Left lung (tissue), 4 donors: ENCODE measurements at regions not wholly inside any gene's neighbourhood (a gene's known extent, or its start where the extent isn't known, plus 50 kb on each side); places are given as distances from the start of the nearest gene placed in this dataset.

ENCODE experiments used
- ATAC-seq: fragments of 200-7000 bp; cut with Tn5 transposase; one replicate; pipeline ENCODE4 v1.9.1; 2020; ENCODE audit warnings: moderate library complexity
- DNase-seq, 4 donors: peaks; one replicate each; pipeline ENCODE4 v3.0.0-alpha.2; 2013 to 2020
- H3K27ac ChIP-seq, 2 donors: fragments of 200-600 bp; sonication (generic) in 1 of 2; one replicate each; pipeline versions ENCODE4 v1.5.0 to v1.8.0; 2020 to 2021
- H3K27me3 ChIP-seq, 2 donors: fragments of 200-600 bp; sonication (generic) in 1 of 2; one replicate each; pipeline versions ENCODE4 v1.5.0 to v1.8.0; 2020 to 2021
- H3K36me3 ChIP-seq, 2 donors: fragments of 200-600 bp; sonication (generic) in 1 of 2; one replicate each; pipeline versions ENCODE4 v1.5.0 to v1.8.0; 2020 to 2021
- H3K4me1 ChIP-seq, 2 donors: fragments of 200-600 bp; one replicate each; pipeline ENCODE4 v1.8.0; 2021
- H3K4me3 ChIP-seq, 2 donors: fragments of 200-600 bp; sonication (generic) in 1 of 2; one replicate each; pipeline versions ENCODE4 v1.5.0 to v1.8.0; 2020 to 2021; ENCODE audit warnings: mild to moderate bottlenecking in 1 of 2
- H3K9me3 ChIP-seq, 2 donors: fragments of 200-600 bp; sonication (generic) in 1 of 2; one replicate each; pipeline versions ENCODE4 v1.5.0 to v1.8.0; 2020 to 2021
- intact Hi-C, 2 donors: fragments of 100-400 bp; cut with DNase I; formaldehyde crosslinking; loops; one replicate each; pipeline versions ENCODE4 v1.11.2 to v1.14.2; 2022
- TF ChIP-seq, protein P1 (sequence below), 2 donors: fragments of 200-600 bp; sonication (generic) in 1 of 2; IDR thresholded peaks; one replicate each; pipeline versions ENCODE4 v1.5.0 to v1.8.0; 2021; ENCODE audit warnings: antibody characterized with exemption in 2 of 2
- donor health status: DM: no; HTN: yes; CAD: no.
- donor health status: DM: no; HTN: no; CAD: no.

DNA sequence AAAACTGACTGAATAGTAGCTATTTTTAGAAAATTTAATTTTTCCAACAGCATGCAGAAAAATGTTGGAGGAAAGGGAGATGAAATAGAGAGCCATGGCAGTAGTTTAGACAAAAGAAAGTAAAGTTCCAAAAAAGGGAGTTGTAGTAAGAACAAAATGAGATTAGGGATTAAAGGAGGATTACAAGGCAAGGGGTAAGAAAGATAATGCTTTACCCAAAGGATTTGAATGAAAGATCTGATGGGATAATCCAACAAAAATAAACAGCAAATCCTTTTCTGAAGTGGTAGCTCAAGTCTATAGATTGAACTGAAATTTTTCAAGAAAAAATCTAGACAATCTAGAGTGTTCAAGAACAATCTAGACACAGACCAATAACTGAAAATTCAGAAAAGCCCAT is 644.3 kb upstream of the FSHR start:
- Histone ChIP-seq H3K27ac (no peak overlapping the region), H3K4me1 (no peaks in the 10 kb centered on the region), H3K27me3 (no peaks in the 10 kb centered on the region), H3K36me3 (no peaks in the 10 kb centered on the region), H3K9me3 (peaks cover 0 to 5% of the 10 kb centered on the region in 2 donors), H3K4me3 (no peak overlapping the region)
- TF ChIP-seq, protein P1, sequence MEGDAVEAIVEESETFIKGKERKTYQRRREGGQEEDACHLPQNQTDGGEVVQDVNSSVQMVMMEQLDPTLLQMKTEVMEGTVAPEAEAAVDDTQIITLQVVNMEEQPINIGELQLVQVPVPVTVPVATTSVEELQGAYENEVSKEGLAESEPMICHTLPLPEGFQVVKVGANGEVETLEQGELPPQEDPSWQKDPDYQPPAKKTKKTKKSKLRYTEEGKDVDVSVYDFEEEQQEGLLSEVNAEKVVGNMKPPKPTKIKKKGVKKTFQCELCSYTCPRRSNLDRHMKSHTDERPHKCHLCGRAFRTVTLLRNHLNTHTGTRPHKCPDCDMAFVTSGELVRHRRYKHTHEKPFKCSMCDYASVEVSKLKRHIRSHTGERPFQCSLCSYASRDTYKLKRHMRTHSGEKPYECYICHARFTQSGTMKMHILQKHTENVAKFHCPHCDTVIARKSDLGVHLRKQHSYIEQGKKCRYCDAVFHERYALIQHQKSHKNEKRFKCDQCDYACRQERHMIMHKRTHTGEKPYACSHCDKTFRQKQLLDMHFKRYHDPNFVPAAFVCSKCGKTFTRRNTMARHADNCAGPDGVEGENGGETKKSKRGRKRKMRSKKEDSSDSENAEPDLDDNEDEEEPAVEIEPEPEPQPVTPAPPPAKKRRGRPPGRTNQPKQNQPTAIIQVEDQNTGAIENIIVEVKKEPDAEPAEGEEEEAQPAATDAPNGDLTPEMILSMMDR (IDR thresholded peaks at IDR 0.05) = no peak
- ATAC-seq (no peak), DNase-seq (no peak)
- intact Hi-C loops = no loop called here

DNA sequence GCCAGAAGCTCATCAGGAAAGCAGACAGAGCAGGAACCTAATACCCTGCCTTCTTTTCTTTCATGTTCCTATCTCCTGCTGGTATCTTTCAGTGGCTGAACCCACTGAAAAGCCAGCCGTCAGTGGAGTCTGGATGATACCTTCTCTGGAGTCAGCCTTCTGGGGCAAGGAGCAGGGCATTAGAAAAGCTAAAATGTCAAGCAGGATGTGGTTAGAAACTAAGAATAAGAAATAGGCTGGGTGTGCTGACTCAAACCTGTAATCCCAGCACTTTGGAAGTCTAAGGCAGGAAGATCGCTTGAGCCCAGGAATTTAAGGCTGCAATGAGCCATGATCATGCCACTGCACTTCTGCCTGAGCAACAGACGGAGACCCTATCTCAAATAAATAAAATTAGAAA is 642.0 kb upstream of the FSHR start:
- intact Hi-C loops = no loop called here

DNA sequence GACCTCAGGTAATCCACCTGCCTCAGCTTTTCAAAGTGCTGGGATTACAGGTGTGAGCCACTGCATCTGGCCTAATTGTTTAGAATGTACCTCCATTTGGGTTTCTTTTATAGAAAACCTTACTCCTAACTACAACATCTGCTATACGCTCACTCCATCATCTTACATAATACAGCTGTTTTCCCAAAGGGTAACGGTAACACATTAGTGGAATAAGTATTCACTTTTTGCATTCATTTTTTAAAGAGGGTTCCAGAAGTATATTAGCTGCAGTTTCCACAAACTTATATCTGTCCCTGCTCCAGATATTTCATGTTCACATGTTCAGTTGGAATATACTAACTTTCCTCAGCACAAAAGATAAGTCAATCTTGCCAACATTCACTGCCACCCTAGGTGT is 640.1 kb upstream of the FSHR start:
- intact Hi-C loops = no loop called here
- no peak for ATAC-seq
- no peak for DNase-seq
- TF ChIP-seq, protein P1 (IDR thresholded peaks at IDR 0.05) = no peak
- Histone ChIP-seq H3K9me3 (no peaks in the 10 kb centered on the region), H3K27me3 (no peaks in the 10 kb centered on the region), H3K36me3 (no peaks in the 10 kb centered on the region), H3K4me3 (no peak overlapping the region), H3K4me1 (no peaks in the 10 kb centered on the region), H3K27ac (no peak overlapping the region)

More for the DNA sequence above, 642.0 kb upstream of the FSHR start:
- no peaks in the 10 kb centered on the region for H3K4me1 ChIP-seq
- TF ChIP-seq, protein P1 (IDR thresholded peaks at IDR 0.05) = no peak
- ATAC-seq (no peak), DNase-seq (no peak)
- no peaks in the 10 kb centered on the region for H3K9me3 ChIP-seq
- no peaks in the 10 kb centered on the region for H3K27me3 ChIP-seq
- no peaks in the 10 kb centered on the region for H3K36me3 ChIP-seq
- no peak overlapping the region for H3K27ac ChIP-seq
- H3K4me3 ChIP-seq = no peak overlapping the region

DNA sequence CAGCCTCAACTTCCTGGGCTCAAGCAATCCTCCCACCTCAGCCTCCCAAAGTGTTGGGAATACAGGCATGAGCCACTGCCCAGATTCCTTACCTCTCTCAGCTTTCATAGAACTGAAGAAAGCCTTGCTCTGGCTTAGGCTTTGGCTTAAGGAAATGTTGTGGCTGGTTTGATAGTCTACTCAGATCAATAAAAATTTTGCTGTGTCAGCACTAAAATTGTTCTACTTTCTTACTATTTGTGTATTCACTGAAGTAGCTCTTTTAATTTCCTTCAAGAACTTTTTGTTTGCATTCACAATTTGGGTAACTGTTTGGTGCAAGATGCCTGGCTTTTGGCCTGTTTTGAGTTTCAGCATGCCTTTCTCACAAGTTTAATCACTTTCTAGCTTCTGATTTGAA is 634.0 kb upstream of the FSHR start:
- ATAC-seq (no peak), DNase-seq (no peak)
- no peak overlapping the region for H3K27ac ChIP-seq
- no peaks in the 10 kb centered on the region for H3K4me1 ChIP-seq
- no peak overlapping the region for H3K4me3 ChIP-seq
- no peaks in the 10 kb centered on the region for H3K9me3 ChIP-seq
- H3K27me3 ChIP-seq = no peaks in the 10 kb centered on the region
- TF ChIP-seq, protein P1 (IDR thresholded peaks at IDR 0.05) = no peak
- H3K36me3 ChIP-seq = no peaks in the 10 kb centered on the region
- intact Hi-C loops = no loop called here

DNA sequence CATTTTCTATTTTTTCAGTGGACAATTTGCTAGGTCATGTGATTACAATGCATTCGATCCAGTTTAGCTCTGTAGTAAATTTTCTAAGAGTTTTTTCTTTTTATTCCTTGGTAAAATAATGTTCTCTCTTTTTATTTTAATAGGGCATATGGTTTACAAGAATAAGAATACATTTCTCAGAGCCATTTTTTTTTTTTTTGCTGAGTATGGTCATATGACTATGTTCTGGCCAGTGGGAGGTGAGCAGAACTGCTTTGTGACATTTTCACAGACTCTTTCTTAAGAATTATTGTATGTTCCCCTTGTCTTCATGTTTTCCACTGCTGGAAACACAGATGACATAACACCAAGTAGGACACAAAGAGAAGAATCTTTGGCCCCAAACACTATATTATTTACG is 626.6 kb upstream of the FSHR start:
- Histone ChIP-seq H3K4me1 (no peaks in the 10 kb centered on the region), H3K27ac (no peak overlapping the region), H3K27me3 (no peaks in the 10 kb centered on the region), H3K36me3 (no peaks in the 10 kb centered on the region), H3K4me3 (no peak overlapping the region), H3K9me3 (peaks cover 0 to 4% of the 10 kb centered on the region in 2 donors)
- TF ChIP-seq, protein P1 (IDR thresholded peaks at IDR 0.05) = no peak
- DNase-seq (no peak), ATAC-seq (no peak)
- intact Hi-C loops = no loop called here
